ENCODE measurements at regions not wholly inside any gene's neighbourhood (a gene's known extent, or its start where the extent isn't known, plus 50 kb on each side); places are given as distances from the start of the nearest gene placed in this dataset.

DNA sequence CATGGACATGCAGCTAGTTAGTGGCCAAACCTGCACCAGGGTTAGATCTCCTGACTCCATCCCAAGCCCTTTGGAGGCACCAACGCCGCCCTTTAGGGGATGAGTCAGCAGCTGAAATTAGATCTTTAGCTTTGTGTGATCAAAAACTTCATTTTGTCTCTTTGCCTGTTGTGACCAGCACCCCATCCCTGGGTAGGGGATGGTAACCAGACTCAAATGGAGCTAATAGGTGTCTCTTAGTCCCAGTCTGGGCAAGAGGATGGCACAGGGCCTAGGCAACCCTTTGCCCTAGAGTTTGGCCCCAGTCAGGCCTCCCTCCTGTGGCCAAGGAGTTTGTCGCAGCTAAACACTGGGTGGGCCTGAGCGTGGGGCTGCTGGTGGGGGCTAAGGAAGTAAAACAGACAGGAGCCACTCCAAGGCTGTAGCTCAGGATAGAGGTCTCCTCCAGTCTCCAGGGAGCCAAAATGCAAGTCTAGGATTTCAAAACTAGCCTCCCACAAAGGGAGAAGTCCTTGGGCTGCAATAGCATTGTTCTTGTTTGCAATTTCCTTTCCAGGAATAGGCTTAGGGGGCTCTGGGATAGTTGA is 105.1 kb downstream of the CPN2 start:
- TF ChIP-seq CTCF (IDR thresholded peaks at IDR 0.05) (no peak), POLR2AphosphoS5 (IDR thresholded peaks at IDR 0.05) (no peak), POLR2A (IDR thresholded peaks at IDR 0.05) (no peak)
